ENCODE measurements at regions not wholly inside any gene's neighbourhood (a gene's known extent, or its start where the extent isn't known, plus 50 kb on each side); places are given as distances from the start of the nearest gene placed in this dataset.

GRCh38 chr15:66982250-66982649 lies 83.2 kb upstream of the SMAD3 start:
- intact Hi-C loops (cut with micrococcal nuclease; ENCODE audit: unreplicated experiment): no loop called here
- Histone ChIP-seq H3K4me3 (no peak overlapping the region), H3K4me1 (ENCODE audit: control insufficient read depth, insufficient read depth, low read length) (no peaks in the 10 kb centered on the region), H3K4me2 (ENCODE audit: control insufficient read depth, insufficient read depth) (no peak overlapping the region), H3K9ac (ENCODE audit: control insufficient read depth, insufficient read depth, low read length) (no peak overlapping the region), H3K27me3 (replicated peaks in 1 of 2; ENCODE audit: control insufficient read depth in 2 of 2, insufficient read depth in 2 of 2, low read length in 1 of 2) (no peaks in the 10 kb centered on the region; a peak in 2 of 4 replicates), H3K79me2 (ENCODE audit: control insufficient read depth, insufficient read depth, low read length) (no peaks in the 10 kb centered on the region), H4K20me1 (ENCODE audit: control insufficient read depth, insufficient read depth) (no peaks in the 10 kb centered on the region), H3K9me3 (replicated peaks; ENCODE audit: control insufficient read depth, insufficient read depth, low read length) (no peaks in the 10 kb centered on the region; the same call in 2 of the 3 replicates), H3K36me3 (ENCODE audit: control insufficient read depth in 2 of 2, insufficient read depth in 2 of 2, low read length in 1 of 2) (no peaks in the 10 kb centered on the region), H2AFZ (ENCODE audit: control insufficient read depth, low read depth, low read length) (no peak overlapping the region), H3K27ac (ENCODE audit: control insufficient read depth, insufficient read depth) (no peak overlapping the region)
- no peak for ATAC-seq
- WGBS (ENCODE audit: insufficient coverage, insufficient replicate concordance, low lambda C conversion rate, missing lambda C conversion rate): 74% methylated on average over 4 of the region's 4 CpGs
- ChIA-PET SMC1A (ENCODE audit: uncharacterized antibody, unreplicated experiment) (no interaction called here), POLR2A (no interaction called here), RAD21 (ENCODE audit: unreplicated experiment) (no interaction called here), CTCF (no interaction called here)
- BruUV-seq (replicated peaks): no TSS peak
- TF ChIP-seq, protein P1, sequence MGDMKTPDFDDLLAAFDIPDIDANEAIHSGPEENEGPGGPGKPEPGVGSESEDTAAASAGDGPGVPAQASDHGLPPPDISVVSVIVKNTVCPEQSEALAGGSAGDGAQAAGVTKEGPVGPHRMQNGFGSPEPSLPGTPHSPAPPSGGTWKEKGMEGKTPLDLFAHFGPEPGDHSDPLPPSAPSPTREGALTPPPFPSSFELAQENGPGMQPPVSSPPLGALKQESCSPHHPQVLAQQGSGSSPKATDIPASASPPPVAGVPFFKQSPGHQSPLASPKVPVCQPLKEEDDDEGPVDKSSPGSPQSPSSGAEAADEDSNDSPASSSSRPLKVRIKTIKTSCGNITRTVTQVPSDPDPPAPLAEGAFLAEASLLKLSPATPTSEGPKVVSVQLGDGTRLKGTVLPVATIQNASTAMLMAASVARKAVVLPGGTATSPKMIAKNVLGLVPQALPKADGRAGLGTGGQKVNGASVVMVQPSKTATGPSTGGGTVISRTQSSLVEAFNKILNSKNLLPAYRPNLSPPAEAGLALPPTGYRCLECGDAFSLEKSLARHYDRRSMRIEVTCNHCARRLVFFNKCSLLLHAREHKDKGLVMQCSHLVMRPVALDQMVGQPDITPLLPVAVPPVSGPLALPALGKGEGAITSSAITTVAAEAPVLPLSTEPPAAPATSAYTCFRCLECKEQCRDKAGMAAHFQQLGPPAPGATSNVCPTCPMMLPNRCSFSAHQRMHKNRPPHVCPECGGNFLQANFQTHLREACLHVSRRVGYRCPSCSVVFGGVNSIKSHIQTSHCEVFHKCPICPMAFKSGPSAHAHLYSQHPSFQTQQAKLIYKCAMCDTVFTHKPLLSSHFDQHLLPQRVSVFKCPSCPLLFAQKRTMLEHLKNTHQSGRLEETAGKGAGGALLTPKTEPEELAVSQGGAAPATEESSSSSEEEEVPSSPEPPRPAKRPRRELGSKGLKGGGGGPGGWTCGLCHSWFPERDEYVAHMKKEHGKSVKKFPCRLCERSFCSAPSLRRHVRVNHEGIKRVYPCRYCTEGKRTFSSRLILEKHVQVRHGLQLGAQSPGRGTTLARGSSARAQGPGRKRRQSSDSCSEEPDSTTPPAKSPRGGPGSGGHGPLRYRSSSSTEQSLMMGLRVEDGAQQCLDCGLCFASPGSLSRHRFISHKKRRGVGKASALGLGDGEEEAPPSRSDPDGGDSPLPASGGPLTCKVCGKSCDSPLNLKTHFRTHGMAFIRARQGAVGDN (IDR thresholded peaks at IDR 0.05): no peak
- in situ Hi-C loops (cut with MboI): no loop called here
- no peak for FAIRE-seq
- DNase-seq (ENCODE audit: low read depth, low spot score): no peak

- BruUV-seq (replicated peaks): no TSS peak
- no peaks in the 10 kb centered on the region; a peak in 2 of 4 replicates for H3K27me3 ChIP-seq (replicated peaks in 1 of 2; ENCODE audit: control insufficient read depth in 2 of 2, insufficient read depth in 2 of 2, low read length in 1 of 2)
- no peak overlapping the region for H3K4me3 ChIP-seq
- intact Hi-C loops (cut with micrococcal nuclease; ENCODE audit: unreplicated experiment): no loop called here
- no peaks in the 10 kb centered on the region for H4K20me1 ChIP-seq (ENCODE audit: control insufficient read depth, insufficient read depth)
- H2AFZ ChIP-seq (ENCODE audit: control insufficient read depth, low read depth, low read length): no peak overlapping the region
- CTCF ChIA-PET: no interaction called here
- no peaks in the 10 kb centered on the region for H3K4me1 ChIP-seq (ENCODE audit: control insufficient read depth, insufficient read depth, low read length)
- H3K9me3 ChIP-seq (replicated peaks; ENCODE audit: control insufficient read depth, insufficient read depth, low read length): no peaks in the 10 kb centered on the region; the same call in 2 of the 3 replicates
- in situ Hi-C loops (cut with MboI): no loop called here
- ATAC-seq (no peak), FAIRE-seq (no peak), DNase-seq (ENCODE audit: low read depth, low spot score) (no peak)
- no peak overlapping the region for H3K9ac ChIP-seq (ENCODE audit: control insufficient read depth, insufficient read depth, low read length)
- H3K79me2 ChIP-seq (ENCODE audit: control insufficient read depth, insufficient read depth, low read length): no peaks in the 10 kb centered on the region
- no peak overlapping the region for H3K4me2 ChIP-seq (ENCODE audit: control insufficient read depth, insufficient read depth)
- H3K36me3 ChIP-seq (ENCODE audit: control insufficient read depth in 2 of 2, insufficient read depth in 2 of 2, low read length in 1 of 2): no peaks in the 10 kb centered on the region
- RAD21 ChIA-PET (ENCODE audit: unreplicated experiment): no interaction called here
- H3K27ac ChIP-seq (ENCODE audit: control insufficient read depth, insufficient read depth): no peak overlapping the region
- TF ChIP-seq, protein P2, sequence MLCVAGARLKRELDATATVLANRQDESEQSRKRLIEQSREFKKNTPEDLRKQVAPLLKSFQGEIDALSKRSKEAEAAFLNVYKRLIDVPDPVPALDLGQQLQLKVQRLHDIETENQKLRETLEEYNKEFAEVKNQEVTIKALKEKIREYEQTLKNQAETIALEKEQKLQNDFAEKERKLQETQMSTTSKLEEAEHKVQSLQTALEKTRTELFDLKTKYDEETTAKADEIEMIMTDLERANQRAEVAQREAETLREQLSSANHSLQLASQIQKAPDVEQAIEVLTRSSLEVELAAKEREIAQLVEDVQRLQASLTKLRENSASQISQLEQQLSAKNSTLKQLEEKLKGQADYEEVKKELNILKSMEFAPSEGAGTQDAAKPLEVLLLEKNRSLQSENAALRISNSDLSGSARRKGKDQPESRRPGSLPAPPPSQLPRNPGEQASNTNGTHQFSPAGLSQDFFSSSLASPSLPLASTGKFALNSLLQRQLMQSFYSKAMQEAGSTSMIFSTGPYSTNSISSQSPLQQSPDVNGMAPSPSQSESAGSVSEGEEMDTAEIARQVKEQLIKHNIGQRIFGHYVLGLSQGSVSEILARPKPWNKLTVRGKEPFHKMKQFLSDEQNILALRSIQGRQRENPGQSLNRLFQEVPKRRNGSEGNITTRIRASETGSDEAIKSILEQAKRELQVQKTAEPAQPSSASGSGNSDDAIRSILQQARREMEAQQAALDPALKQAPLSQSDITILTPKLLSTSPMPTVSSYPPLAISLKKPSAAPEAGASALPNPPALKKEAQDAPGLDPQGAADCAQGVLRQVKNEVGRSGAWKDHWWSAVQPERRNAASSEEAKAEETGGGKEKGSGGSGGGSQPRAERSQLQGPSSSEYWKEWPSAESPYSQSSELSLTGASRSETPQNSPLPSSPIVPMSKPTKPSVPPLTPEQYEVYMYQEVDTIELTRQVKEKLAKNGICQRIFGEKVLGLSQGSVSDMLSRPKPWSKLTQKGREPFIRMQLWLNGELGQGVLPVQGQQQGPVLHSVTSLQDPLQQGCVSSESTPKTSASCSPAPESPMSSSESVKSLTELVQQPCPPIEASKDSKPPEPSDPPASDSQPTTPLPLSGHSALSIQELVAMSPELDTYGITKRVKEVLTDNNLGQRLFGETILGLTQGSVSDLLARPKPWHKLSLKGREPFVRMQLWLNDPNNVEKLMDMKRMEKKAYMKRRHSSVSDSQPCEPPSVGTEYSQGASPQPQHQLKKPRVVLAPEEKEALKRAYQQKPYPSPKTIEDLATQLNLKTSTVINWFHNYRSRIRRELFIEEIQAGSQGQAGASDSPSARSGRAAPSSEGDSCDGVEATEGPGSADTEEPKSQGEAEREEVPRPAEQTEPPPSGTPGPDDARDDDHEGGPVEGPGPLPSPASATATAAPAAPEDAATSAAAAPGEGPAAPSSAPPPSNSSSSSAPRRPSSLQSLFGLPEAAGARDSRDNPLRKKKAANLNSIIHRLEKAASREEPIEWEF (IDR thresholded peaks at IDR 0.05; ENCODE audit: insufficient replicate concordance, low read depth, low read length): no peak
- TF ChIP-seq DPF2 (IDR thresholded peaks at IDR 0.05): no peak
- SMC1A ChIA-PET (ENCODE audit: uncharacterized antibody, unreplicated experiment): no interaction called here
- POLR2A ChIA-PET: no interaction called here
These were observed 82.6 kb upstream of the SMAD3 start for GRCh38 chr15:66982816-66983215.
